HG02610 (cell line): ENCODE measurements at regions not wholly inside any gene's neighbourhood (a gene's known extent, or its start where the extent isn't known, plus 50 kb on each side); places are given as distances from the start of the nearest gene placed in this dataset.

Experiments used
- ATAC-seq: cut with Tn5 transposase; IDR thresholded peaks from one replicate; pipeline ENCODE4 v1.9.1; 2021; ENCODE audit warnings: mild to moderate bottlenecking, moderate library complexity; ENCODE audit not compliant: unreplicated experiment

GRCh38 chr2:128368437-128369107, 49.9 kb upstream of the HS6ST1 start:
- no peak for ATAC-seq

DNA sequence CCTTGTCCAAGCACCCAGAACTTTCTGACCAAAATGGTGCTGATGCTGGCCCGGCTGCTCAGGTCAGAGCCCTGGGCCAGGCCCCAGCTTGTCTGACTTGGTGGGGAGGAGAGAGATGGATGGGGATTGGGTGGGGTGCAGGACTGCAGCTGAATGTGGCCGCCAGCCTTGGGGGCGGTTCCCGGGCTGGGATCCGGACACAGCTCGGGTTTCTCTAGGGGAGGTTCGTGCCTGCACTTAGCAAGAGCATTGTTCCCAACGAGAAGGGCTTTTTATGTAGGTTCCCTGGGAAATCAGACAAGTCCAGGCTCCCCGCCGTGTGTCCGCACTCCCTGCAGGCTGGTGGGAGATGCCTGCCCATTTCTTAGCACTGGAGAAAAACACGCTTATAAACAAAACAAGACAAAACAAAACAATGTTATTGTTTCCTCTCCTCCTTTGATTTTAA, 50.5 kb upstream of the HS6ST1 start:
- ATAC-seq, result no peak

DNA sequence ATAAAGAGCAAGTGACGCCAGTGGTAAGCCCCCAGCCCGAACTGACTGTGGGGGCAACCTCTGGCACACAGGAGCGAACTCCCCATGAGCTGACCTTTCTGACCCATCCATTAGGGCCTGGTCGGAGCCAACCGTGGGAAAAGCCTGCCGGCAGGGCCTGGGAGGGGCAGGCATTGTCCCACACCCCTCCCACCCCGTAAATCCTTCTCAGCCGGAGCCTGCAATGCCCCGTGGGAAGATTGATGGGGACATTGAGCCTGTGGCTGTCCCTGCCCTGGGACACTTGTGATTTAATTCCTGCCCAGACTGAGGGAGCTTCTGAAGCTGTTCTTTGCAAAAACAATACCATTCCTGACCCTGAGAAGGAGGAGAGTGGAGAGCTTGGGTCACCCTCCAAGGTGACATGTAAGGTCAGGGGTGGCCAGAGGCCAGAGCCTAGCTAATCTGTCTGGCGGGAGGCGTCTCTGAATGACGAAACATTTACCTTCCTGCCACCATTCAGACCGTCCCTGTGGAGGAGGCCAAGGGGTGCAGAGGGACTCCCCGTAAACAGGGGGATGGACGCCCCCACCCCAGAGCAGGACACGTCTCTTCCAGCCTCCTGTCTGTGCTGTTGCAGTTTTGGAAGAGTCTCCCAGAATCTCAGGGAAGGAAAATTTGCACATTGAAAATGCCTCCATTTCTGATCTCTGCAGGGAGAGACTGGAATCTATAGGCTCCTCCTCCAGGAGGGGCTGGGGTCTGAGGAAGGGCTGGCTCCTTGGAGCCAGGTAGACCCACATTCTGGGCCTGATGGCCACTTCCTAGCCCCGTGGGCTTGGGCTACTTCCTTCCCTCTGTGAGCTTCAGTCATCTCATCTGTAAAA, 51.2 kb upstream of the HS6ST1 start:
- no peak for ATAC-seq

DNA sequence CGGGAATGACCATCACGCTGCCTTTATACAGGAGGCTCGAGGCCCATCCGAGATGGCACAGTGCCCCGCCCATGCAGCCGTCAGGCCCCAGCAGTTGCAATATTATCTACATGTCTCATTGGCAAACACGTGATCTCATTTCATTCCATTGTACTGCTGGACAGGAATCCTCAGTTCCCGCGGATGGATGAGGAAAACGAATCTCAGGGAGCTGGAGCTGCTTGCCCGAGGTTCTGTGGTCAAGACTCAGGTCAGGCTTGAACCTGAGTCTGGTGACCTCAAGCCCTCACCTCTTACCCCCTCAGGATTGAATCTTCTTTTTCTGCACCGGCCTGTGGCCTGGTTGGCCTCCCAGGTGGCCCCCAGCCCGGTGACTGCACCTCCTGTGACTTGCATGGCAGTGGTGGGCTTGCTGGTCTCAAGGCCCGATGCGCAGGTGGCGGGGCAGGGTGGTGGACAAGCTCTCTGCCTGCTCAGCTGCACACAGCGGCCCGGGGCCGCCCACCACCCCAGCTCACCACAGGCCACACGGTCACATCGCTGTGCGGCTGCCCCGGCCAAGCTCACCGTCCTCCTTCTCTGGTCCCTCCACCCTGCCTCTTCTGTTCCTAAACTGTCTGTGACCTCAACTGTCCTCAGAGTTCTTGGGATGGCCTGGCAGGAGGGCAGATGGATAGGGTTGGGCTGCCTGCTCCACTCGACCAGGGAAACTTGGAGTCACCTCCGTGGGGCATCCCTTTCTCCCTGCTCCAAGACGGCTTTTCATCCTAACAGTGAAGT, 52.0 kb upstream of the HS6ST1 start:
- no peak for ATAC-seq

DNA sequence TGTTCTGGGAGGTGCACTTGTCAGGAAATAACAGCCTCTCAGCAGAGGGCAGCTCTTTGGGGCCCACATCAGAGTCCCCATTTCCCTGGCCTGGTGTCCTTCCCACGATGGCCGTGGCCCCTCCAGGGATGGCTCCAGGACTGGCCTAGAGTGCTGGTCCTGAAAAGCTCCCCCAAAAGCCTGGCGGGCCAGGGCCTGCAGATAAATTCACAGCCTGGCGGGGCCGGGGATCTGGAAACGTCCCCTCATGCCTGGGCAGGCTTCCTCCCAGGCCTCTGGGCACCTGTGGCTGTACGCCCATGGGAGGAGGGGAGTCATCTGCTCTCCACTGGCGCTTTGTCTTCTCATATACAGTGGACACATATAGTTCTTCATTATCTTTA, 52.6 kb upstream of the HS6ST1 start:
- ATAC-seq, result no peak

GRCh38 chr2:128371648-128372345, 53.1 kb upstream of the HS6ST1 start:
- ATAC-seq, result no peak

DNA sequence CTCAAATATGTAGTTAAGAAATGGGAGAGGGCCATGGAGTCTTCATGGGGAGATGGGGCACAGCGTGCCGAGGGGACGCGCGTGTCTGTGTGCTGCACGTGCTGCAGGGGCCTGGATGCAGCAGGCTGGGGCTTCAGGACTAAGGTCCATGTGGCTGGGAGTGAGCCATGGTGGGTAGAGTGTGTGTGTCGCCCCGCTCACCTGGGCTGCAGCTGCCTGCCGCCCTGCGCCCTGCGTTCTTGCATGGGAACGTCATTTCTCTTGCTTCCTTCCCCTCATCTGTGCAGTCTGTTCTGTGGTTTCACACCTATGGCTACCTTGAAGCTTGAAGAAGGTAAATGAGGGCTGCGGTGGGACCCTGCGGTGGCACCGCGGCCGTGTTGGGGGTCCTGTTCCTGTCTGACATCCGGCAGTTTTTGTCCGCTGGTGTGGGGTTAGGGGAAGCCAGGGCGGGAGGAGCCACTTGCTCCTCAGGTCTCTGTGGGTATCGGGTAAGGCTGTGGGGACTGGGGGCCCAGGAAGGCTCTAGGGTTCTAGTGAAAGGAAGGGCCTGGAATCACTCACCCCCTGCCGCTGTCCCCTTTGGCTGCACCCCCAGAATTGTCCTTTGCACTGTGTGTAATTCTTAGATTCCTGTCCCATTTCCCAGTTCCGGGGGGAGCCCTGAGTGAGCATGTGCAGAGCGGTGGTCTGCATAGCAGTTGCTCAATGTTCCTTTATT, 54.1 kb upstream of the HS6ST1 start:
- ATAC-seq, result no peak

- ATAC-seq, result no peak
Measured at GRCh38 chr2:128373451-128374000, 54.9 kb upstream of the HS6ST1 start.

- no peak for ATAC-seq
Measured at GRCh38 chr2:128374001-128374710, 55.5 kb upstream of the HS6ST1 start.

GRCh38 chr2:128374711-128375413, 56.2 kb upstream of the HS6ST1 start:
- ATAC-seq, result no peak

GRCh38 chr2:128375454-128375853, 56.8 kb upstream of the HS6ST1 start:
- ATAC-seq, result no peak

DNA sequence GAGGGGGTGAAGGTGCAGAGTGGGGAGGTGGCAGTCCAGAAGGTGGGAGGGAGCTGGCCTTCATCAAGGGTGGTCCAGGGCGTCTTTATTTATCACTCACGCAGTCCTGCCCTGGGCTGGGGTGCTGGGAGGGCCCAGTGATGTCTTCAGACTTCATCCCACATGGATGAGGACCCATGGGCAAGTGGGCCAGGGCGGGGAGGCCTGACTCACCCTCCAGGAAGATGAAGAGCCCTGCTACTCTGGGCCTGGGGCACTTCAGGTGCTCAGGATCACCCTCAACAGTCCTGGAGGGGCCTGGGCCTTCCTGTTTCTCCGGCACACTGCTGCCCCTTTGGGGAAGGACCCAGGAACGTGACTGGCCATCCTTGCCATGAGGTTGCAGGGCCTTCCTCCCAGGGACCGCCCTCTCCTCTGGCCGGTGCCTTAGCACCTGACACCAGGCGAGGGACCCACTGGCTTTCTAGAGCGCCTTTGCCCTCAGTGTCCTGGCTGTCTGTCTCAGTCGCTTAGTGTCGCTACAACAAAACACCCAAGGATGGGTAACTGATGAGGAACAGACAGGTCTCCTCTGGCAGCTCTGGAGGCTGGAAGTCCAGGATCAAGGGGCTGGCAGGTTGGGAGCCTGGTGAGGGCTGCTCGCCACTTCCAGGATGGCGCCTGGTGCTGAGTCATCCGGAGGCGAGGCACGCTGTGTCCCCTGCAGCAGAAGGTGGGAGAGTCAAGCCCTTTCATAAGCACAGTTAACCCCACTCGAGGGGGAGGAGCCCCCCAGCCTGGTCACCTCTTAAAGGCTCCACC, 57.8 kb upstream of the HS6ST1 start:
- ATAC-seq, result no peak

GRCh38 chr2:128377071-128377910, 58.6 kb upstream of the HS6ST1 start:
- no peak for ATAC-seq

DNA sequence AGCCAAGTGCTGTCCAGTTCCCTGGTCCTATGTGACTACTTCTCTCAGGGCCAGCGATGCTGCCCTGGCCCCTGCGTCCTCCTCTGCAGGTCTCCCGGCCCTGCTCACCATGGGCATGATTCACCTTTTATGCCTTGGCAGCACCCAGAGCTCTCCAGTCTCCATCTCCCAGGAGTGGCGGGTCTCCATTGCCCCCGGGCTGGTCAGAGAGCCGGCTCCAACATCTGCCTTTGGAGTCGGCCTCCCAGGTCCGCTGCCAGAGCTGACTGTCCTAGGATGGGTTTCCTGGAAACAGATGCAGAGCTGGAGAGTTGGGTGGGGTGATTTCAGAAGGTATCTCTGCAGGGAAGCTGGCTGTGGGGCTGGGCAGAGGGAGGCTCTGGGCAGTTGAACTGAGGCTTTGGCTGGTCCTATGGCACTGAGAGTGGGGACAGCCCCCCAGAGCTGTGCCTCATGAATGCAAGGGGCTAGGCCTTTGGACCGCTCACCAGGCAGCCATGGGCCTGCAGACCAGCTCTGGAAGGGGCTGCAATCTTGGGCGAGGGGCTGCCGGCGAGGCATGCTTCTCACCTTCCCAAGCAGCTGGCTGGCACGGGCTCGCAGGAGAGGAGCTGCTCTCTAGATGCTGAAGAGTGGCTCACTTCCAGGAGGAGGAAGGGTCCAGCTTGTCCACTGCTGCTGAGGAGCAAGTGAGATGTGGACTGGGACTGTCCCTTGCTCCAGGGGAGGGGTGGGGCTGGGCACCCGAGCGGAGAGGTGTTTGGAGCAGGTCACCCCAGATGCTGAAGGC, 59.8 kb upstream of the HS6ST1 start:
- no peak for ATAC-seq

GRCh38 chr2:128379021-128380015, 60.6 kb upstream of the HS6ST1 start:
- ATAC-seq, result no peak
